ENCODE measurements at regions not wholly inside any gene's neighbourhood (a gene's known extent, or its start where the extent isn't known, plus 50 kb on each side); places are given as distances from the start of the nearest gene placed in this dataset.

DNA sequence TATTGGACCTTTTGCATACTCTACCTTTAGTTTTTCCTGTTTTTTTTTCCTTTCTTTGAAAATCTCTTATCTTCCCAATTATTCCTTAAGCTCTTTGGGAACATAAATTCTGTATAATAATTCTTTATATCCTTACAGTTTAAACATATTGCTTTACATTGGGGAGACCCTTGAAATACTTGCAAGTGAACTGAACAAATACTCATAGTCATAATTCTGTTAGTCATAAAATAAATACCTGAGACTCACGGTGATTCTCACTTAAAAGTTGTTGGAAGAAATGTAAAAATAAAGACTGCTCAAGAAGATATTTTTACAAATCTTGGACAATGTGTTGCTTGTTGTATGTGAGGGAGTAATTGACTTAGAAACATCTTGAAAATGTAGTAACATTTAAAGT is 515.2 kb upstream of the POT1 start:
- no peak overlapping the region for H3K27ac ChIP-seq
- ATAC-seq = no peak
- intact Hi-C loops (cut with DNase I) = no loop called here
- H3K36me3 ChIP-seq = no peaks in the 10 kb centered on the region
- WGBS, 2 donors = 81 to 84% methylated on average over 1 of the region's 1 CpG
- H3K4me1 ChIP-seq = no peaks in the 10 kb centered on the region
- no peak overlapping the region for H3K4me3 ChIP-seq
- TF ChIP-seq, protein P1, sequence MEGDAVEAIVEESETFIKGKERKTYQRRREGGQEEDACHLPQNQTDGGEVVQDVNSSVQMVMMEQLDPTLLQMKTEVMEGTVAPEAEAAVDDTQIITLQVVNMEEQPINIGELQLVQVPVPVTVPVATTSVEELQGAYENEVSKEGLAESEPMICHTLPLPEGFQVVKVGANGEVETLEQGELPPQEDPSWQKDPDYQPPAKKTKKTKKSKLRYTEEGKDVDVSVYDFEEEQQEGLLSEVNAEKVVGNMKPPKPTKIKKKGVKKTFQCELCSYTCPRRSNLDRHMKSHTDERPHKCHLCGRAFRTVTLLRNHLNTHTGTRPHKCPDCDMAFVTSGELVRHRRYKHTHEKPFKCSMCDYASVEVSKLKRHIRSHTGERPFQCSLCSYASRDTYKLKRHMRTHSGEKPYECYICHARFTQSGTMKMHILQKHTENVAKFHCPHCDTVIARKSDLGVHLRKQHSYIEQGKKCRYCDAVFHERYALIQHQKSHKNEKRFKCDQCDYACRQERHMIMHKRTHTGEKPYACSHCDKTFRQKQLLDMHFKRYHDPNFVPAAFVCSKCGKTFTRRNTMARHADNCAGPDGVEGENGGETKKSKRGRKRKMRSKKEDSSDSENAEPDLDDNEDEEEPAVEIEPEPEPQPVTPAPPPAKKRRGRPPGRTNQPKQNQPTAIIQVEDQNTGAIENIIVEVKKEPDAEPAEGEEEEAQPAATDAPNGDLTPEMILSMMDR (IDR thresholded peaks at IDR 0.05) = no peak
- DNase-seq = no peak
- no peaks in the 10 kb centered on the region for H3K27me3 ChIP-seq
- peaks cover 0 to 5% (median 0%) of the 10 kb centered on the region in 11 donors for H3K9me3 ChIP-seq

DNA sequence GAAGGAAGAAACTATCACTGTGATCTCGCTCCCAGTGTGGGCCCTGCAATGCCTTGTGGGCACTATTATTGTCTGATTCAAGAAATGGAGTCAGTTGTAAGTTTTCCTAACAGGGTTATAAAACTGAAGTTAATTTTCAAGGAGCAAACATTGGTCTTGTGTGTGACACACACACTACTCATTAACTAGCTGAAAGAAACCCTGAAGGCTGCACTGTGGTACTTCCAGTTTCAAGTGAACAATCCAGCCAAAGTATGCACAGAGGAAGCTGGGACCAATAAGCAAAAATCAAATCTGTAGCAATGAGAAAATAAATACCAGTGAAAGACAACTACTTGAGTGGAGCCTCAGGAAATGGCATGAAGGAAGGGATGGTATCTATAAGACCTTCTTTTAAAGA is 506.6 kb upstream of the POT1 start:
- Histone ChIP-seq H3K4me1 (no peaks in the 10 kb centered on the region), H3K4me3 (no peak overlapping the region), H3K27me3 (no peaks in the 10 kb centered on the region), H3K9me3 (peaks cover 0 to 6% (median 0%) of the 10 kb centered on the region in 11 donors), H3K27ac (no peak overlapping the region), H3K36me3 (no peaks in the 10 kb centered on the region)
- 91 to 95% methylated on average over 1 of the region's 1 CpG for WGBS, 2 donors
- DNase-seq (no peak), ATAC-seq (no peak)
- TF ChIP-seq, protein P1 (IDR thresholded peaks at IDR 0.05) = no peak
- intact Hi-C loops (cut with DNase I) = no loop called here

DNA sequence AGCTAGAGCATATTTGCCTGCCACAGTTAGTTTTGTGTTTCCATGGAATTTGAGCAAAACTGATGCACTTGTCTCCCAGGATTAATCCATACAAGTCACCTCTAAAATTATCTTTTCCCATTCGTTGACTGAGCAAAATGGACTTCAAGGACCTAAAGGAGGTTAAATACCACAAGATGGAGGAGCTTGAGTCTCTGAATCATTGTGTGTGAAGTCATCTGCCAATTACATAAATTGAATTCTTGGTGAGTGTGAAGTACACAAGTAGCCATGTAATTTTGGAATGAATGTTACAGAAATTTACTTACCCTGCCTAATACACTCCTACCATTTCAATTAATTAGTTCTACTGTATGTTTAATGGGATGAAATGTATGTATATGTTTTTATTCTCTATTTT is 501.7 kb upstream of the POT1 start:
- TF ChIP-seq, protein P1 (IDR thresholded peaks at IDR 0.05) = no peak
- H3K36me3 ChIP-seq = no peaks in the 10 kb centered on the region
- no peaks in the 10 kb centered on the region for H3K4me1 ChIP-seq
- H3K27me3 ChIP-seq = no peaks in the 10 kb centered on the region
- intact Hi-C loops (cut with DNase I) = no loop called here
- H3K27ac ChIP-seq = no peak overlapping the region
- H3K9me3 ChIP-seq = peaks cover 0 to 2% (median 0%) of the 10 kb centered on the region in 11 donors
- DNase-seq (no peak), ATAC-seq (no peak)
- 74 to 87% methylated on average over 1 of the region's 1 CpG for WGBS, 2 donors
- no peak overlapping the region for H3K4me3 ChIP-seq

DNA sequence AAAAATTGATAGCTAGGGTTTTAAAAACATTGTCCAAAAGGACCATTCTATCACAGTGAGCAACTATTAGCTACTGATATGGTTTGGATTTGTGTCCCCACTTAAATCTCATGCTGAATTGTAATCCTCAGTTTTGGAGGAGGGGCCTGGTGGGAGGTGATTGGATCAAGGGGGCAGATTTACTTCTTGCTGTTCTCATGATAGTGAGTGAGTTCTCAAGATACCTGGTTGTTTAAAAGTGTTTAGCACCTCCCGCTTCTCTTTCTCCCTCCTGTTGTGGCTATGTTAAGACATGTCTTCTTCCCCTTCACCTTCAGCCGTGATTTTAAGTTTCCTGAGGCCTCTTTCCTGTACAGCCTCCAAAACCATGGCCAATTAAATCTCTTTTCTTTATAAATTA is 500.4 kb upstream of the POT1 start:
- peaks cover 0 to 2% (median 0%) of the 10 kb centered on the region in 11 donors for H3K9me3 ChIP-seq
- no peaks in the 10 kb centered on the region for H3K27me3 ChIP-seq
- no peak overlapping the region for H3K4me3 ChIP-seq
- ATAC-seq (no peak), DNase-seq (no peak)
- no peak overlapping the region for H3K27ac ChIP-seq
- intact Hi-C loops (cut with DNase I) = no loop called here
- H3K4me1 ChIP-seq = no peaks in the 10 kb centered on the region
- WGBS, 2 donors = 71 to 81% methylated on average over 2 of the region's 2 CpGs
- TF ChIP-seq, protein P1 (IDR thresholded peaks at IDR 0.05) = no peak
- H3K36me3 ChIP-seq = no peaks in the 10 kb centered on the region

Measured in heart right ventricle (tissue), 16 donors.